GM23338 (cell line): ENCODE measurements at regions not wholly inside any gene's neighbourhood (a gene's known extent, or its start where the extent isn't known, plus 50 kb on each side); places are given as distances from the start of the nearest gene placed in this dataset.

Experiments
- ATAC-seq: fragments of 200-7000 bp; cut with Tn5 transposase; 3 replicates; pipeline ENCODE4 v1.9.1; 2020
- DNase-seq: peaks from one replicate; pipeline ENCODE4 v3.0.0-alpha.2; 2015; ENCODE audit warnings: low spot score
- H2AFZ ChIP-seq: fragments of 200-600 bp; sonication (generic); 2 replicates; pipeline ENCODE4 v1.8.0; 2016; ENCODE audit warnings: antibody characterized with exemption, mild to moderate bottlenecking, moderate library complexity
- H3F3A ChIP-seq: fragments of 200-600 bp; sonication (generic); replicated peaks from 2 replicates; pipeline ENCODE4 v1.8.0; 2017; ENCODE audit warnings: antibody characterized with exemption, mixed run types, low read depth
- H3K27ac ChIP-seq: fragments of 200-600 bp; sonication (generic); 2 replicates; pipeline ENCODE4 v1.6.1; 2016; ENCODE audit warnings: low read depth
- H3K27me3 ChIP-seq: fragments of 200-600 bp; sonication (generic); 2 replicates; pipeline ENCODE4 v1.8.0; 2016; ENCODE audit warnings: mild to moderate bottlenecking, mixed run types, moderate library complexity; ENCODE audit not compliant: insufficient read depth
- H3K36me3 ChIP-seq: fragments of 200-600 bp; sonication (generic); 2 replicates; pipeline ENCODE4 v1.8.0; 2016; ENCODE audit warnings: mild to moderate bottlenecking; ENCODE audit not compliant: insufficient read depth
- H3K4me1 ChIP-seq: fragments of 200-600 bp; sonication (generic); 2 replicates; pipeline ENCODE4 v1.8.0; 2016; ENCODE audit warnings: mild to moderate bottlenecking, moderate library complexity; ENCODE audit not compliant: insufficient read depth
- H3K4me2 ChIP-seq: fragments of 200-600 bp; sonication (generic); 2 replicates; pipeline ENCODE4 v1.7.1; 2017; ENCODE audit warnings: mixed run types
- H3K4me3 ChIP-seq: fragments of 200-600 bp; sonication (generic); 2 replicates; pipeline ENCODE4 v1.6.1; 2016; ENCODE audit warnings: mixed run types
- H3K79me2 ChIP-seq: fragments of 200-600 bp; sonication (generic); replicated peaks from 2 replicates; pipeline ENCODE4 v1.8.0; 2017; ENCODE audit warnings: mild to moderate bottlenecking; ENCODE audit not compliant: insufficient read depth
- H3K9me2 ChIP-seq: fragments of 200-600 bp; sonication (generic); 2 replicates; pipeline ENCODE4 v1.8.0; 2017; ENCODE audit not compliant: insufficient read depth
- H4K20me1 ChIP-seq: fragments of 200-600 bp; sonication (generic); replicated peaks from 2 replicates; pipeline ENCODE4 v1.8.0; 2017; ENCODE audit warnings: mild to moderate bottlenecking; ENCODE audit not compliant: insufficient read depth
- H3K27ac Mint-ChIP-seq: 2 replicates; pipeline ENCODE4 v1.8.0; 2020; ENCODE audit warnings: inconsistent platforms, mild to moderate bottlenecking, moderate library complexity, mixed read lengths
- H3K27me3 Mint-ChIP-seq: 3 replicates; pipeline ENCODE4 v1.8.0; 2022; ENCODE audit warnings: low read depth, mild to moderate bottlenecking, moderate library complexity, mixed read lengths, inconsistent platforms; ENCODE audit not compliant: insufficient read depth, poor library complexity
- H3K36me3 Mint-ChIP-seq: 3 replicates; pipeline ENCODE4 v1.8.0; 2021; ENCODE audit warnings: low read depth, mild to moderate bottlenecking, inconsistent platforms, moderate library complexity, mixed read lengths
- H3K4me1 Mint-ChIP-seq: 3 replicates; pipeline ENCODE4 v1.8.0; 2020; ENCODE audit warnings: mild to moderate bottlenecking, inconsistent platforms, mixed read lengths
- H3K4me3 Mint-ChIP-seq: 3 replicates; pipeline ENCODE4 v1.8.0; 2021; ENCODE audit warnings: moderate library complexity, mild to moderate bottlenecking, inconsistent platforms, mixed read lengths
- H3K9me3 Mint-ChIP-seq: 3 replicates; pipeline ENCODE4 v1.8.0; 2020; ENCODE audit warnings: moderate library complexity, mild to moderate bottlenecking, inconsistent platforms, mixed read lengths
- CREB1 ChIP-seq: fragments of 250-450 bp; sonication (Bioruptor Pico); IDR thresholded peaks from 2 replicates; pipeline ENCODE4 v1.5.0; 2020; ENCODE audit warnings: low read depth, mild to moderate bottlenecking, moderate library complexity
- EZH2 ChIP-seq: fragments of 200-600 bp; sonication (generic); IDR thresholded peaks from one replicate; pipeline ENCODE4 v1.8.0; 2017; ENCODE audit warnings: antibody characterized with exemption, mild to moderate bottlenecking, low read depth; ENCODE audit not compliant: unreplicated experiment
- EZH2phosphoT487 ChIP-seq: fragments of 200-600 bp; sonication (generic); IDR thresholded peaks from one replicate; pipeline ENCODE4 v1.8.1; 2018; ENCODE audit warnings: antibody characterized with exemption; ENCODE audit not compliant: unreplicated experiment
- JUNB ChIP-seq: IDR thresholded peaks from one replicate; pipeline ENCODE4 v1.6.1; 2016; ENCODE audit warnings: antibody characterized with exemption; ENCODE audit not compliant: unreplicated experiment
- NANOG ChIP-seq: IDR thresholded peaks from 2 replicates; pipeline ENCODE4 v1.6.1; 2016; ENCODE audit warnings: antibody characterized with exemption, borderline replicate concordance
- POLR2AphosphoS5 ChIP-seq: IDR thresholded peaks from 2 replicates; pipeline ENCODE4 v1.6.1; 2016; ENCODE audit warnings: antibody characterized with exemption, low read depth
- REST ChIP-seq: IDR thresholded peaks from one replicate; pipeline ENCODE4 v1.6.1; 2018; ENCODE audit warnings: antibody characterized with exemption; ENCODE audit not compliant: unreplicated experiment
- STAT1 ChIP-seq: IDR thresholded peaks from one replicate; pipeline ENCODE4 v1.6.1; 2016; ENCODE audit warnings: antibody characterized with exemption; ENCODE audit not compliant: unreplicated experiment
- ZNF114 ChIP-seq: fragments of 250-450 bp; sonication (Bioruptor Pico); IDR thresholded peaks from 2 replicates; pipeline ENCODE4 v1.5.0; 2020; ENCODE audit warnings: mild to moderate bottlenecking, moderate library complexity
- ZNF331 ChIP-seq: fragments of 250-450 bp; sonication (Bioruptor Pico); IDR thresholded peaks from 2 replicates; pipeline ENCODE4 v1.5.0; 2020; ENCODE audit warnings: low read depth, mild to moderate bottlenecking, moderate library complexity
- TF ChIP-seq, protein P1 (sequence below): IDR thresholded peaks from 2 replicates; pipeline ENCODE4 v1.6.1; 2016; ENCODE audit warnings: antibody characterized with exemption
- TF ChIP-seq, protein P2 (sequence below), 2 experiments: fragments of 200-600 bp in 1 of 2; sonication (generic) in 1 of 2; conservative IDR thresholded peaks; 2 replicates each; pipeline versions ENCODE4 v1.5.1 to v1.6.1; 2016 to 2017; ENCODE audit warnings: antibody characterized with exemption in 2 of 2, low read depth in 2 of 2, mild to moderate bottlenecking in 2 of 2, moderate library complexity in 1 of 2

- Histone ChIP-seq H3K4me3 (no peak overlapping the region), H3F3A (no peaks in the 10 kb centered on the region), H3K27ac (no peak overlapping the region), H3K9me2 (peaks cover 19% of the 10 kb centered on the region), H3K36me3 (no peaks in the 10 kb centered on the region), H2AFZ (no peak overlapping the region), H4K20me1 (no peaks in the 10 kb centered on the region), H3K79me2 (no peaks in the 10 kb centered on the region), H3K4me2 (no peak overlapping the region), H3K27me3 (no peaks in the 10 kb centered on the region), H3K4me1 (peaks cover 9% of the 10 kb centered on the region; the same call in 1 of the 2 replicates)
- H3K4me3 Mint-ChIP-seq: no peak overlapping the region
- DNase-seq (no peak), ATAC-seq (no peak)
- TF ChIP-seq ZNF114 (no peak), NANOG (no peak), EZH2 (no peak), CREB1 (no peak)
- TF ChIP-seq, protein P1, sequence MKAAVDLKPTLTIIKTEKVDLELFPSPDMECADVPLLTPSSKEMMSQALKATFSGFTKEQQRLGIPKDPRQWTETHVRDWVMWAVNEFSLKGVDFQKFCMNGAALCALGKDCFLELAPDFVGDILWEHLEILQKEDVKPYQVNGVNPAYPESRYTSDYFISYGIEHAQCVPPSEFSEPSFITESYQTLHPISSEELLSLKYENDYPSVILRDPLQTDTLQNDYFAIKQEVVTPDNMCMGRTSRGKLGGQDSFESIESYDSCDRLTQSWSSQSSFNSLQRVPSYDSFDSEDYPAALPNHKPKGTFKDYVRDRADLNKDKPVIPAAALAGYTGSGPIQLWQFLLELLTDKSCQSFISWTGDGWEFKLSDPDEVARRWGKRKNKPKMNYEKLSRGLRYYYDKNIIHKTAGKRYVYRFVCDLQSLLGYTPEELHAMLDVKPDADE: no peak
- TF ChIP-seq, protein P2, sequence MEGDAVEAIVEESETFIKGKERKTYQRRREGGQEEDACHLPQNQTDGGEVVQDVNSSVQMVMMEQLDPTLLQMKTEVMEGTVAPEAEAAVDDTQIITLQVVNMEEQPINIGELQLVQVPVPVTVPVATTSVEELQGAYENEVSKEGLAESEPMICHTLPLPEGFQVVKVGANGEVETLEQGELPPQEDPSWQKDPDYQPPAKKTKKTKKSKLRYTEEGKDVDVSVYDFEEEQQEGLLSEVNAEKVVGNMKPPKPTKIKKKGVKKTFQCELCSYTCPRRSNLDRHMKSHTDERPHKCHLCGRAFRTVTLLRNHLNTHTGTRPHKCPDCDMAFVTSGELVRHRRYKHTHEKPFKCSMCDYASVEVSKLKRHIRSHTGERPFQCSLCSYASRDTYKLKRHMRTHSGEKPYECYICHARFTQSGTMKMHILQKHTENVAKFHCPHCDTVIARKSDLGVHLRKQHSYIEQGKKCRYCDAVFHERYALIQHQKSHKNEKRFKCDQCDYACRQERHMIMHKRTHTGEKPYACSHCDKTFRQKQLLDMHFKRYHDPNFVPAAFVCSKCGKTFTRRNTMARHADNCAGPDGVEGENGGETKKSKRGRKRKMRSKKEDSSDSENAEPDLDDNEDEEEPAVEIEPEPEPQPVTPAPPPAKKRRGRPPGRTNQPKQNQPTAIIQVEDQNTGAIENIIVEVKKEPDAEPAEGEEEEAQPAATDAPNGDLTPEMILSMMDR (conservative IDR thresholded peaks at IDR 0.05; ENCODE audit: low read depth in 2 of 2): no peak
- H3K9me3 Mint-ChIP-seq: peaks cover 12% of the 10 kb centered on the region; the same call in 2 of the 3 replicates
- H3K27me3 Mint-ChIP-seq: peaks cover 6% of the 10 kb centered on the region
- H3K4me1 Mint-ChIP-seq: peaks cover 17% of the 10 kb centered on the region
- H3K27ac Mint-ChIP-seq: no peak overlapping the region
- peaks cover 7% of the 10 kb centered on the region for H3K36me3 Mint-ChIP-seq
Measured at GRCh38 chr11:112829971-112830654, 131.1 kb upstream of the NCAM1 start.

- ATAC-seq (no peak), DNase-seq (no peak)
- Histone ChIP-seq H3K4me1 (peaks cover 4% of the 10 kb centered on the region; the same call in 1 of the 2 replicates), H3K27me3 (no peaks in the 10 kb centered on the region), H3K9me2 (peaks cover 19% of the 10 kb centered on the region), H3K4me2 (no peak overlapping the region), H3K36me3 (no peaks in the 10 kb centered on the region), H3F3A (no peaks in the 10 kb centered on the region), H3K79me2 (no peaks in the 10 kb centered on the region), H3K4me3 (no peak overlapping the region), H4K20me1 (no peaks in the 10 kb centered on the region), H2AFZ (no peak overlapping the region), H3K27ac (no peak overlapping the region)
- H3K27me3 Mint-ChIP-seq: peaks cover 10% of the 10 kb centered on the region
- H3K36me3 Mint-ChIP-seq: no peaks in the 10 kb centered on the region; the same call in 2 of the 3 replicates
- H3K4me1 Mint-ChIP-seq: peaks cover 7% of the 10 kb centered on the region
- H3K27ac Mint-ChIP-seq: no peak overlapping the region
- H3K4me3 Mint-ChIP-seq: no peak overlapping the region
- H3K9me3 Mint-ChIP-seq: peaks cover 3% of the 10 kb centered on the region; the same call in 1 of the 3 replicates
- TF ChIP-seq STAT1 (no peak), CREB1 (no peak), EZH2phosphoT487 (no peak), ZNF331 (CRISPR knock-in tag) (no peak), REST (no peak), JUNB (no peak), EZH2 (no peak), ZNF114 (no peak), POLR2AphosphoS5 (no peak), NANOG (no peak)
- TF ChIP-seq, protein P1: no peak
- TF ChIP-seq, protein P2 (conservative IDR thresholded peaks at IDR 0.05; ENCODE audit: low read depth in 2 of 2): no peak
Measured at GRCh38 chr11:112831041-112831440, 130.2 kb upstream of the NCAM1 start.
